ENCODE measurements at regions not wholly inside any gene's neighbourhood (a gene's known extent, or its start where the extent isn't known, plus 50 kb on each side); places are given as distances from the start of the nearest gene placed in this dataset.
A peak's percentile ranks its signal among the peaks of the same experiment; 100 is the strongest.

DNA sequence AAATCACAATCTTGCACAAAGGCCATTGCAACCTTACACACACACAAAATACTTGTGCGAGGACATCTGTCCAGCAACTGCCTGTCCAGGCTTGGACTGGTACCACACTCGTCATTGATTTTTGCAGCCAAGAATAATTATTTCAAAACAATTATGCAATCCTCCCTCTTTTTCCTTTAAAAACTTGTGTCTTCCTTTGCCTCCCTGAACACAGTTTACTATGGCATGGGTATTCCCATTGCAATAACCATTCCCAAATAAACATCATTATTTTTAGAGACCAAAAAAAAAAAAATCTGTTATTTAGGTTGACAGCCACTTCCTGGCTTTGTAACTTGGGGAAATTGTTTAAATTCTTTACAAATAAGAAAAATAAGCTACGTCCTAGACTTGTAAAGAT, 54.0 kb downstream of the C11orf91 start:
- no peak for DNase-seq (ENCODE audit: low read depth)

GRCh38 chr11:33646168-33646567, 54.5 kb downstream of the C11orf91 start:
- no peak for DNase-seq (ENCODE audit: low read depth)

DNA sequence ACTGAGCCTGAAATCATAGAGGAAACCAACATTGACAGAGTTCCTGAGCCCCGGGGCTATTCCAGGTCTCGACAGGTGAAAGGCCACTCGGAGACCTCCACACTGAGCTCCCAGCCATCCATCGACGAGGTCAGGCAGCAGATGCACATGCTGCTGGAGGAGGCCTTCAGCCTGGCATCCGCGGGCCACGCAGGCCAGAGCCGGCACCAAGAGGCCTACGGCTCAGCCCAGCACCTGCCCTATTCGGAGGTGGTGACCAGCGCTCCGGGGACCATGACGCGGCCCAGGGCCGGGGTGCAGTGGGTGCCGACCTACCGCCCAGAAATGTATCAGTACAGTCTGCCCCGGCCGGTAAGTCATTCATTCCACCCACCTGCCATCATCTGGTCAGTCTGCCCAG, 54.9 kb downstream of the C11orf91 start:
- DNase-seq (ENCODE audit: low read depth): no peak

- no peak for DNase-seq (ENCODE audit: low read depth)
Observed at GRCh38 chr11:33643167-33643824, 57.3 kb downstream of the C11orf91 start.

DNA sequence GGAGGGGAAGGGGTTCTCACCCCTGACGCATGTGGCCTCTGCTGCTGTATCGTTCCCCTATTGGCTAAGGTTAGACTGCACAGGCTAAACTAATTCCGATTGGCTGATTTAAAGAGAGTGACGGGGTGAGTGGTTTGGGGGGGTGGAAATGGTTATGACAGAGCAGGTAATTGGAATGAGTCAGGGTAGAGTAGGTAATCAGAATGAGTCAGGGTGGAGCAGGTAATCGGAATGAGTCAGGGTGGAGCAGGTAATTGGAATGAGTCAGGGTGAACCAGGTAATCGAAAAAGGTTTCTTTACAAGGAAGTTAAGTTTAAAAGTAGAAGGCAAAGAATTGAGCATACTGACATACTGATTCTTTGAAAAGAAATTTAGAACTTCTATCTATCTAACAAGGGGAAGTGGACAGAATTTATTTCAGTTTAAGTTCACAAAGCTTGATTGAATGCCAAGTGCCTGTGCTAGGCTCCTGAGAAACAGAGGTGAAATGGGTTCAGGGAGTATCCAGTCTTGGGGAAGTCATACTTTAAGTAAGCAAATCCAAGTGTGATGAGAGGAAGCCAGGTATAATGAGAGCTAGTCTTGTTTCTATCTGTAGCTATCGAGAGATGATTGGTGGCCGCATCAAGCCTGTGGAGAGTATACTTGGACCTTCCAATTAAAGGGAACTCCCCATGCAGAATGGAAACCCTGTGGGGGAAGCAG, 58.0 kb downstream of the C11orf91 start:
- DNase-seq (ENCODE audit: low read depth): no peak

GRCh38 chr11:33640730-33641371, 59.8 kb downstream of the C11orf91 start:
- no peak for DNase-seq (ENCODE audit: low read depth)

DNA sequence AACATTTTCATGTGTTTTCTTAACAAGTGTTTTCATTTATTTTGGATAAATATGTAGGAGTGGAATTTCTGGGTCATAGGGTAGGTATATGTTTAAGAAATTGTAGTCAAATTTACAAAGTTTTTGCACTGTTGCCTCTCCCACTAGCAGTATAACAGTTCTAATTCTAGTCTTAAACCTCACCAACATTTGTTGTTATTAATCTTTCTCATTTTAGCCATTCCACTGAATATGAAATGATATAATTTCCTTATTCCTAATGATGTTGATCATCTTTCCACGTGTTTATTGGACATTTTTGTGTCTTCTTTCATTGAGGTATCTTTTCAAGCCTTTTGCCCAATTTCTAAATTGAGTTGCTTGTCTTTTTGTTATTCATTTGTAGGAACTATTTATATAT, 62.0 kb downstream of the C11orf91 start:
- no peak for DNase-seq (ENCODE audit: low read depth)

DNA sequence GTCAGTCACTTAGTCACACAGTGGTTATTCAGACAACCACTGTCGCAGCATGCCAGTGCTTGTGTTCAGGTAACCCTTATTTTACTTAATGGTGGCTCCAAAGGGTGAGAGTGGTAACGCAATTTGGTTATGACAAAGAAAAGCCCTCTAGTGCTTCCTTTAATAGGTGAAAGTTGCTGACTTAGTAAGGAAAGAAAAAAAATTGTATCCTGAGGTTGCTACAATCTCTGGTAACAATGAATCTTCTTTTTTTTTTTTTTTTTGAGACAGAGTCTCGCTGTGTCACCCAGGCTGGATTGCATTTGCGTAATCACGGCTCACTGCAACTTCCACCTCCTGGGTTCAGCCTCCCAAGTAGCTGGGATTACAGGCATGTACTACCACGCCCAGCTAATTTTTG, 64.5 kb downstream of the C11orf91 start:
- peak; percentile 72 for DNase-seq (ENCODE audit: low read depth)

- DNase-seq (ENCODE audit: low read depth): peak; percentile 77
Observed at GRCh38 chr11:33635161-33635560, 65.5 kb downstream of the C11orf91 start.

DNA sequence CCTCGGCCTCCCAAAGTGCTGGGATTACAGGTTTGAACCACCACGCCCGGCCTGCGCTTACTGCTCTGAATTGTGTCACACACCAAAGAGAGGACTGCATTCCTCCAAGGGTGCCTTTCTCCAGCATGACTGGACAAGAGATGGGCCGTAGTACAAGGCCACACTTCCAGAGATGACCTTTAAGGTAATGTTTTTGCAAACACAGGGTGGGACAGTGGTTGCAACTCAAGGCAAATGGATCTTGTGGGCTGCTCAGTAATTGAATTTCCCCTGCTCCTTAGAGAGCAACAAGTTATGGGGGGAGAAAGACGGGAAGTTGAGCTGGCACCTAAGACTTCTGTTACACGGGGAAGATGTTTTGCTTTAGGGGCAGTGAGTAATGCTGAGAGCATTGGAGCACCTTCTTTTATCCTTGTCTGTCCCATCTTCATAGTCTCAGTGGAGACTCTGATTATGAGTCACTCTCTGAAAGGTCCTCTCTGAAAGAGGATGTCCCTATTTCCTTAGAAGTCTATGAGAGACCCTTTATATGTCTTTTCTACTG, 66.3 kb downstream of the C11orf91 start:
- DNase-seq (ENCODE audit: low read depth): peak; percentile 92

DNA sequence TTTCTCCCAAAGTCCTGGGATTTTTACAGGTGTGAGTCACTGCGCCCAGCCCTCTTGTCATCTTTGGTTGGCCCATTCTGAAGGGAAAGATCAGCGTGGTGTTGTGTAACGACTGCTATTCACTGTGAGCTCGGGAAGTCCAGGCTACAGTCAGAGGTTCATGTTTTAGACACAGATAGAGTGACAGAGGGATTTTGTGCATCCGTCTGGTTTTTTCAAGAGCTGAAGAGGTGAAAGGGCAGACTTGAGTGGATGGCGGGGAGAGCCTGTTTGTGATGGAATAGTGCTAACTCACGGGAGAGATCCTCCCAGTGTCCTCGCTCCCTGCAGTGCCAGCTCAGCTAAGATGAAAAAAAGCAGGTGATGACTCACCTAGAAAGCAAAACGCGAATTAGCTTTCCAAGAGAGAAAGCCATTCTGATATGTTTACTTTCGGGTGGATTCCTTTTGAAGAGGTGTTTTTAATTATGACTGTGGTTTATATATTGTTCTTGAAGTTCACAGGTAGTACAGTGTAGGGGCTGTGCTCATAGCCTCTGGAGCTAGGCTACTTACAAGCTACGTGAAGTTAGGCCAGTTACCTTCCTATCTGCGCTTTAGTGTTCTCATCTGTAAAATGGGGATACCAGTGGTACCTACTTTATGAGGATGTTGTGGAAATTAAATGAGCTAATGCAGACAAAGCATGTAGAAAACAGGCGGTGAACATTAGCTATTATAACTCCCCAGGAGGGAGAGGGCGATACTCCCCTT, 67.2 kb downstream of the C11orf91 start:
- peak; percentile 78 for DNase-seq (ENCODE audit: low read depth)

GRCh38 chr11:33631749-33632091, 68.9 kb downstream of the C11orf91 start:
- no peak for DNase-seq (ENCODE audit: low read depth)

- peak; percentile 72 for DNase-seq (ENCODE audit: low read depth)
Observed at GRCh38 chr11:33630936-33631748, 69.5 kb downstream of the C11orf91 start.

- DNase-seq (ENCODE audit: low read depth): peak; percentile 67
Observed at GRCh38 chr11:33624083-33624482, 76.5 kb downstream of the C11orf91 start.

GRCh38 chr11:33622806-33623205, 77.8 kb downstream of the C11orf91 start:
- DNase-seq (ENCODE audit: low read depth): no peak

GRCh38 chr11:33622186-33622585, 78.4 kb downstream of the C11orf91 start:
- peak; percentile 65 for DNase-seq (ENCODE audit: low read depth)

DNA sequence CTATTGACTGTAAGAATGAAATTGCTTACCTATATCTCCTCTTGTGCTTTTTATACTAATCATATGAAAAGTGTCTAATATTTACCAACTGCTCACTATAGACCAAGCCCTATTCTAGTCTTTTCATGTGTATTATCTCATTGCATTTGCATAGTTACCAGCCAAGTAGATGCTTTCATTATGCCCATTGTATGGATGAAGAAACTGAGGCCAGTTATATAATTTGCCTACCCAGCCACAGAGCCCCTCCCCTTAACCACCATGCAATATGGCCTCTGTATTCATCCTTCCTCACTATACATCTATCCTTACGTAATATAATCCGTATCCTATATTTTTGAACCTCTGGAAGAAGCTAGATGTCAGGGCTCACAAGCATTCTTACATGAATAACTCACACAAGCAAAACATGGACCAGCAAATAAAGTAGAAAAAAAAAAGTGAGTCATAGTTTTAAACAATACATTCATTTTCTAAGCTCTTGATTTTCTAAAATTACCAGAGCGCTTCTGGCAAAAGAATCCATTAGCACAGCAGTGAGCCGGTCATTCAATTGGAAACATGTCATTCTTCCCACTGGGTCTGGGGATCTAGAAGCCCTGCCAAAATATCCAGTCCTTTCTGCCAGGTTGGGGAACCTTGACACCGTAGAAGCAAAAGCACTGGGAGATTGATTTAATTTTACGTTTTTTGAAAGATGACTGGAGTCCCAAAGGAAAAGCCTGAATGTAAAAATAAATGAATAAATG, 80.0 kb downstream of the C11orf91 start:
- peak; percentile 74 for DNase-seq (ENCODE audit: low read depth)

GRCh38 chr11:33618956-33619355, 81.7 kb downstream of the C11orf91 start:
- DNase-seq (ENCODE audit: low read depth): peak; percentile 30

GRCh38 chr11:33618351-33618710, 82.3 kb downstream of the C11orf91 start:
- no peak for DNase-seq (ENCODE audit: low read depth)

GRCh38 chr11:33617672-33618350, 82.8 kb downstream of the C11orf91 start:
- peak; percentile 53 for DNase-seq (ENCODE audit: low read depth)

Data from RPMI7951 (cell line).